Natural killer cell (primary cell): ENCODE measurements at regions not wholly inside any gene's neighbourhood (a gene's known extent, or its start where the extent isn't known, plus 50 kb on each side); places are given as distances from the start of the nearest gene placed in this dataset.

ENCODE experiments used
- ATAC-seq, 3 donors: fragments of 150-1000 bp in 2 of 3; fragments of 200-7000 bp in 1 of 3; cut with Tn5 transposase; 1 replicate in 1 of 3; 2 replicates in 2 of 3; pipeline ENCODE4 v1.10.0; 2021; ENCODE audit warnings: mild to moderate bottlenecking in 2 of 3, moderate library complexity in 2 of 3
- DNase-seq, 2 donors: peaks; one replicate each; pipeline versions ENCODE4 v3.0.0 to v3.0.0-alpha.2; 2013 to 2021; ENCODE audit warnings: mixed read lengths in 1 of 2
- H3K27ac ChIP-seq: one replicate; pipeline ENCODE4 v1.5.1; 2013; ENCODE audit warnings: mild to moderate bottlenecking, low read length
- H3K27me3 ChIP-seq: one replicate; pipeline ENCODE4 v1.6.1; 2013; ENCODE audit warnings: low read length; ENCODE audit not compliant: control insufficient read depth, insufficient read depth
- H3K36me3 ChIP-seq: one replicate; pipeline ENCODE4 v1.6.1; 2013; ENCODE audit warnings: low read length; ENCODE audit not compliant: control insufficient read depth, insufficient read depth
- H3K4me1 ChIP-seq: one replicate; pipeline ENCODE4 v1.6.1; 2013; ENCODE audit warnings: low read length; ENCODE audit not compliant: control insufficient read depth, insufficient read depth
- H3K4me3 ChIP-seq: one replicate; pipeline ENCODE4 v1.5.1; 2013; ENCODE audit warnings: low read length
- H3K9me3 ChIP-seq: one replicate; pipeline ENCODE4 v1.6.1; 2013; ENCODE audit warnings: low read length; ENCODE audit not compliant: control insufficient read depth, insufficient read depth
- H3K27ac Mint-ChIP-seq, 2 donors: one replicate each; pipeline ENCODE4 v1.8.0; 2022; ENCODE audit warnings: mild to moderate bottlenecking in 2 of 2, mixed read lengths in 2 of 2, moderate library complexity in 1 of 2
- H3K27me3 Mint-ChIP-seq, 2 donors: one replicate each; pipeline ENCODE4 v1.8.0; 2022; ENCODE audit warnings: low read depth in 2 of 2, mixed read lengths in 2 of 2
- H3K36me3 Mint-ChIP-seq: one replicate; pipeline ENCODE4 v1.8.0; 2022; ENCODE audit warnings: mixed read lengths
- H3K4me1 Mint-ChIP-seq, 2 donors: one replicate each; pipeline ENCODE4 v1.8.0; 2022; ENCODE audit warnings: mixed read lengths in 2 of 2
- H3K4me3 Mint-ChIP-seq: one replicate; pipeline ENCODE4 v1.8.0; 2022; ENCODE audit warnings: mild to moderate bottlenecking, moderate library complexity, mixed read lengths
- H3K9me3 Mint-ChIP-seq, 2 donors: one replicate each; pipeline ENCODE4 v1.8.0; 2022; ENCODE audit warnings: mixed read lengths in 2 of 2
- CTCF ChIP-seq: fragments of 200-600 bp; IDR thresholded peaks from one replicate; pipeline ENCODE4 v1.8.0; 2022; ENCODE audit warnings: antibody characterized with exemption
- WGBS: methylation state at CpG from one replicate; pipeline ENCODE4 v1.1.7; 2013; ENCODE audit warnings: missing lambda C conversion rate; ENCODE audit not compliant: insufficient coverage; 5-methylcytosine and 5-hydroxymethylcytosine counted together
- intact Hi-C: fragments of 100-400 bp; cut with micrococcal nuclease; formaldehyde crosslinking; loops from one replicate; pipeline ENCODE4 v1.14.2; 2022

DNA sequence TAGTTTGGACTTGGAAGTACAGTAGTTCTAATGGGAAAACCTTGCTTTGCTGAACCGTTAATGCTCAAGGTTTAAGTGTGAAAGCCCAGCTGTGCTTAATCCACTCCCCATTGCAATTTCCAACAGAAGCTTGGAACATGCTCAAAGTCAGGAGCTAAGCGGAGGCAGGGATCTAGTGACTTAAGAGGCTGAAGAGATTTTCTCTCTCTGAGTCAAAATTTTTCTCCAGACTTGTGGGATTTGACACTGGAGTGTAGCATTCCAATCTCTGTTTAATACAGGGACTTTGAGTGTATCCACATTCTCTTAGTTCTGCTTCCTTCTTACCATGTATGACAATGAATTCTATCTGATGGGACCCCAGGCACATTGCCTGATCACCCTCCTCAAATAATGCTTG, 471.8 kb downstream of the KIF4B start:
- Histone ChIP-seq H3K9me3 (no peaks in the 10 kb centered on the region), H3K27me3 (no peaks in the 10 kb centered on the region), H3K27ac (no peak overlapping the region), H3K4me1 (no peaks in the 10 kb centered on the region), H3K36me3 (no peaks in the 10 kb centered on the region), H3K4me3 (no peak overlapping the region)
- no peak for TF ChIP-seq CTCF
- H3K27me3 Mint-ChIP-seq, result no peaks in the 10 kb centered on the region
- peaks cover 4 to 5% of the 10 kb centered on the region in 2 donors for H3K9me3 Mint-ChIP-seq
- intact Hi-C loops, result no loop called here
- 67% methylated on average over 1 of the region's 2 CpGs for WGBS
- DNase-seq, result no peak
- H3K36me3 Mint-ChIP-seq, result no peaks in the 10 kb centered on the region
- no peaks in the 10 kb centered on the region for H3K4me1 Mint-ChIP-seq
- H3K4me3 Mint-ChIP-seq, result no peak overlapping the region
- ATAC-seq, result no peak
- no peak overlapping the region for H3K27ac Mint-ChIP-seq

DNA sequence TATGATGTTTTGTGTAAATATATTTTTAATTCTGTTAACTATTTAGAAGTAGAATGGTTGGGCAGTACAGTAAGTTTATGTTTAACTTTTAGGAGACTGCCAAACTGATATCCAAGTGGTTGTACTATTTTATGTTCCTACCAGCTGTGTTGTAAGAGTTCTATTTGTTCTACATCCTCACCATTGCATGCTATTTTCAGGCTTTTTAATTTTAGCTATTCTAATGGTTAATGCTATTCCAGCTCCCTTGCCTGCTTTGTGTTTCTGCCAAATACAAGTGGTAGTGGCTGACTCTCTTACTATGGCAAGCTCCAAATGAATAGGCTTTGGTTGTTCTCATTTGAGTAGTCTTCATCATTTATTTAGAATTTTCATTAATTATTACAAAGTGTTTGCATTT, 476.4 kb downstream of the KIF4B start:
- Mint-ChIP-seq H3K9me3 (peaks cover 6 to 7% of the 10 kb centered on the region in 2 donors), H3K4me3 (no peak overlapping the region), H3K4me1 (no peaks in the 10 kb centered on the region), H3K27ac (no peak overlapping the region), H3K36me3 (no peaks in the 10 kb centered on the region), H3K27me3 (no peaks in the 10 kb centered on the region)
- H3K27me3 ChIP-seq, result no peaks in the 10 kb centered on the region
- no peak overlapping the region for H3K27ac ChIP-seq
- H3K36me3 ChIP-seq, result no peaks in the 10 kb centered on the region
- no peak overlapping the region for H3K4me3 ChIP-seq
- no peaks in the 10 kb centered on the region for H3K9me3 ChIP-seq
- DNase-seq, result no peak
- TF ChIP-seq CTCF, result no peak
- ATAC-seq, result no peak
- no peaks in the 10 kb centered on the region for H3K4me1 ChIP-seq
- intact Hi-C loops, result no loop called here

GRCh38 chr5:155492191-155492590, 478.6 kb downstream of the KIF4B start:
- Histone ChIP-seq H3K9me3 (no peaks in the 10 kb centered on the region), H3K27ac (no peak overlapping the region), H3K4me1 (no peaks in the 10 kb centered on the region), H3K27me3 (no peaks in the 10 kb centered on the region), H3K4me3 (no peak overlapping the region), H3K36me3 (no peaks in the 10 kb centered on the region)
- ATAC-seq (no peak), DNase-seq (no peak)
- no peak overlapping the region for H3K27ac Mint-ChIP-seq
- no peaks in the 10 kb centered on the region for H3K36me3 Mint-ChIP-seq
- intact Hi-C loops, result no loop called here
- no peak overlapping the region for H3K4me3 Mint-ChIP-seq
- H3K9me3 Mint-ChIP-seq, result peaks cover 6% of the 10 kb centered on the region in 2 donors
- TF ChIP-seq CTCF, result no peak
- no peaks in the 10 kb centered on the region for H3K27me3 Mint-ChIP-seq
- 86% methylated on average over 2 of the region's 2 CpGs for WGBS
- H3K4me1 Mint-ChIP-seq, result no peaks in the 10 kb centered on the region

DNA sequence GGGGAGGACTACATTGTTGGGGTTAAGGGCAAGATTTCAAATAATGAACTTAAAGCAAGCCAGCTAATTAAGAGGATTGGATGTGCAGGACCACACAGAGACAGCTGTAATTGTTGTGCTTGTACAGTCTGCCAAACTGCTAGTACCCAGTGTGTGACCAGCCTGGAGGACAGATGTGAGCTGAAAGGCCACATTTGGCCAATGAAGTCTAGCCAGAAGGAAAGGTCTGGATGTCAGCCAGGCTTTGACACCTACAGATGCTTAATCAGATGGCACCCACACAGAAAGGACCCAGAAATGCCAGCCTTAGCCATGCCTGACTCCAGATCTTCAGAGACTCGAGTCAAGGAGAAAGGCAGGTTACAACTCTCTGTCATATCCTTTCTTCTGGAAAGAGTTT, 491.1 kb downstream of the KIF4B start:
- Histone ChIP-seq H3K27ac (no peak overlapping the region), H3K4me3 (no peak overlapping the region), H3K27me3 (no peaks in the 10 kb centered on the region), H3K9me3 (no peaks in the 10 kb centered on the region), H3K36me3 (no peaks in the 10 kb centered on the region), H3K4me1 (no peaks in the 10 kb centered on the region)
- intact Hi-C loops, result no loop called here
- Mint-ChIP-seq H3K27ac (no peak overlapping the region), H3K4me1 (no peaks in the 10 kb centered on the region), H3K27me3 (no peaks in the 10 kb centered on the region), H3K36me3 (no peaks in the 10 kb centered on the region), H3K9me3 (peaks cover 0 to 2% of the 10 kb centered on the region in 2 donors), H3K4me3 (no peak overlapping the region)
- no peak for TF ChIP-seq CTCF
- no peak for DNase-seq
- WGBS, result 54% methylated on average over 1 of the region's 1 CpG
- no peak for ATAC-seq
